HCT116 (cell line): ENCODE measurements at regions not wholly inside any gene's neighbourhood (a gene's known extent, or its start where the extent isn't known, plus 50 kb on each side); places are given as distances from the start of the nearest gene placed in this dataset.

ENCODE experiments used
- ELF1 ChIP-seq: IDR thresholded peaks from 2 replicates; pipeline ENCODE4 v1.6.1; 2012; ENCODE audit warnings: low read depth, borderline replicate concordance
- EZH2 ChIP-seq: fragments of 200-600 bp; sonication (generic); IDR thresholded peaks from 2 replicates; pipeline ENCODE4 v1.6.1; 2017; ENCODE audit warnings: antibody characterized with exemption, mixed run types
- EZH2phosphoT487 ChIP-seq: fragments of 200-600 bp; IDR thresholded peaks from 2 replicates; pipeline ENCODE4 v1.6.1; 2018; ENCODE audit warnings: antibody characterized with exemption, borderline replicate concordance
- POLR2A ChIP-seq: IDR thresholded peaks from 2 replicates; pipeline ENCODE4 v1.7.0; 2011; ENCODE audit warnings: borderline replicate concordance; ENCODE audit not compliant: insufficient read depth, insufficient read length; ENCODE audit errors: extremely low read depth
- POLR2AphosphoS5 ChIP-seq: IDR thresholded peaks from 2 replicates; pipeline ENCODE4 v1.6.1; 2011; ENCODE audit warnings: mild to moderate bottlenecking, low read depth, low read length, moderate library complexity
- RAD21 ChIP-seq: IDR thresholded peaks from 2 replicates; pipeline ENCODE4 v1.6.1; 2012; ENCODE audit warnings: low read depth, mild to moderate bottlenecking
- SP1 ChIP-seq: IDR thresholded peaks from 2 replicates; pipeline ENCODE4 v1.6.1; 2012; ENCODE audit warnings: low read depth
- YY1 ChIP-seq: IDR thresholded peaks from 2 replicates; pipeline ENCODE4 v1.6.1; 2011; ENCODE audit warnings: low read length, low read depth, moderate library complexity, mild to moderate bottlenecking; ENCODE audit not compliant: insufficient replicate concordance; ENCODE audit errors: extremely low read depth
- ZNF274 ChIP-seq: fragments of 200-500 bp; sonication (Bioruptor generic); IDR thresholded peaks from 2 replicates; pipeline ENCODE4 v1.6.1; 2014; ENCODE audit warnings: mild to moderate bottlenecking, low read depth, low read length, inconsistent platforms
- TF ChIP-seq, protein P1 (sequence below): IDR thresholded peaks from 2 replicates; pipeline ENCODE4 v1.6.1; 2012
- TF ChIP-seq, protein P2 (sequence below), 3 experiments: fragments of 200-600 bp in 1 of 3; sonication (generic) in 1 of 3; IDR thresholded peaks in 2 of 3; conservative IDR thresholded peaks in 1 of 3; 2 replicates each; pipeline ENCODE4 v1.5.1; 2012 to 2017; ENCODE audit warnings: low read depth in 2 of 3, low read length in 2 of 3, antibody characterized with exemption in 1 of 3, borderline replicate concordance in 1 of 3, control low read depth in 1 of 3, mild to moderate bottlenecking in 1 of 3, mixed read lengths in 1 of 3, mixed run types in 1 of 3, moderate library complexity in 1 of 3; ENCODE audit not compliant: insufficient read depth in 1 of 3
- TF ChIP-seq, protein P3 (sequence below): IDR thresholded peaks from 2 replicates; pipeline ENCODE4 v1.6.1; 2012; ENCODE audit warnings: low read depth

DNA sequence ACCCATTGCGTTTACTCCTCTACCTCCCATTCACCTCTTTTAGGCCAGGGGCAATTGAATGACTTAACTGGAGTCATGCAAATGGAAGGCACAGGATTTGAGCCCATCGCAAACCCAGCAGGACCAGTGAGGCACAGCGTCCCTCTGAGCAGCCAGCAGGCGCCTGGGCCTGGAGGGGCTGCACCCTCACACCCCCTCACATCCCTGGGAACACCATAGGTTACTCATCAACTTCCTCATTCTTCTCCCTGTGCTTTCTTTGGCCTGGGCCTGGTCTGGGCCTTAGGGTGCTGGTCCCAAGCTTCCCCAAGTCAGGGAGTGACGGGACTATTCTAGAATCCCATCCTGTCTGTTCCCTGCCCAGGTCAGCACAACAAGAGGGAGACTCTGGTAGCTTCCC lies 169.4 kb upstream of the EEPD1 start:
- no peak for TF ChIP-seq POLR2A
- TF ChIP-seq, protein P1, sequence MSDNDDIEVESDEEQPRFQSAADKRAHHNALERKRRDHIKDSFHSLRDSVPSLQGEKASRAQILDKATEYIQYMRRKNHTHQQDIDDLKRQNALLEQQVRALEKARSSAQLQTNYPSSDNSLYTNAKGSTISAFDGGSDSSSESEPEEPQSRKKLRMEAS = no peak
- TF ChIP-seq, protein P2, sequence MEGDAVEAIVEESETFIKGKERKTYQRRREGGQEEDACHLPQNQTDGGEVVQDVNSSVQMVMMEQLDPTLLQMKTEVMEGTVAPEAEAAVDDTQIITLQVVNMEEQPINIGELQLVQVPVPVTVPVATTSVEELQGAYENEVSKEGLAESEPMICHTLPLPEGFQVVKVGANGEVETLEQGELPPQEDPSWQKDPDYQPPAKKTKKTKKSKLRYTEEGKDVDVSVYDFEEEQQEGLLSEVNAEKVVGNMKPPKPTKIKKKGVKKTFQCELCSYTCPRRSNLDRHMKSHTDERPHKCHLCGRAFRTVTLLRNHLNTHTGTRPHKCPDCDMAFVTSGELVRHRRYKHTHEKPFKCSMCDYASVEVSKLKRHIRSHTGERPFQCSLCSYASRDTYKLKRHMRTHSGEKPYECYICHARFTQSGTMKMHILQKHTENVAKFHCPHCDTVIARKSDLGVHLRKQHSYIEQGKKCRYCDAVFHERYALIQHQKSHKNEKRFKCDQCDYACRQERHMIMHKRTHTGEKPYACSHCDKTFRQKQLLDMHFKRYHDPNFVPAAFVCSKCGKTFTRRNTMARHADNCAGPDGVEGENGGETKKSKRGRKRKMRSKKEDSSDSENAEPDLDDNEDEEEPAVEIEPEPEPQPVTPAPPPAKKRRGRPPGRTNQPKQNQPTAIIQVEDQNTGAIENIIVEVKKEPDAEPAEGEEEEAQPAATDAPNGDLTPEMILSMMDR (IDR thresholded peaks at IDR 0.05 in 2 of 3, conservative IDR thresholded peaks at IDR 0.05 in 1 of 3; ENCODE audit: borderline replicate concordance in 1 of 3, insufficient read depth in 1 of 3, low read depth in 2 of 3, low read length in 2 of 3) = no peak
- no peak for TF ChIP-seq ZNF274
- TF ChIP-seq SP1 = no peak
- no peak for TF ChIP-seq EZH2
- TF ChIP-seq YY1 = no peak
- no peak for TF ChIP-seq EZH2phosphoT487
- no peak for TF ChIP-seq ELF1
- TF ChIP-seq RAD21 = no peak
- TF ChIP-seq POLR2AphosphoS5 = no peak
- TF ChIP-seq, protein P3, sequence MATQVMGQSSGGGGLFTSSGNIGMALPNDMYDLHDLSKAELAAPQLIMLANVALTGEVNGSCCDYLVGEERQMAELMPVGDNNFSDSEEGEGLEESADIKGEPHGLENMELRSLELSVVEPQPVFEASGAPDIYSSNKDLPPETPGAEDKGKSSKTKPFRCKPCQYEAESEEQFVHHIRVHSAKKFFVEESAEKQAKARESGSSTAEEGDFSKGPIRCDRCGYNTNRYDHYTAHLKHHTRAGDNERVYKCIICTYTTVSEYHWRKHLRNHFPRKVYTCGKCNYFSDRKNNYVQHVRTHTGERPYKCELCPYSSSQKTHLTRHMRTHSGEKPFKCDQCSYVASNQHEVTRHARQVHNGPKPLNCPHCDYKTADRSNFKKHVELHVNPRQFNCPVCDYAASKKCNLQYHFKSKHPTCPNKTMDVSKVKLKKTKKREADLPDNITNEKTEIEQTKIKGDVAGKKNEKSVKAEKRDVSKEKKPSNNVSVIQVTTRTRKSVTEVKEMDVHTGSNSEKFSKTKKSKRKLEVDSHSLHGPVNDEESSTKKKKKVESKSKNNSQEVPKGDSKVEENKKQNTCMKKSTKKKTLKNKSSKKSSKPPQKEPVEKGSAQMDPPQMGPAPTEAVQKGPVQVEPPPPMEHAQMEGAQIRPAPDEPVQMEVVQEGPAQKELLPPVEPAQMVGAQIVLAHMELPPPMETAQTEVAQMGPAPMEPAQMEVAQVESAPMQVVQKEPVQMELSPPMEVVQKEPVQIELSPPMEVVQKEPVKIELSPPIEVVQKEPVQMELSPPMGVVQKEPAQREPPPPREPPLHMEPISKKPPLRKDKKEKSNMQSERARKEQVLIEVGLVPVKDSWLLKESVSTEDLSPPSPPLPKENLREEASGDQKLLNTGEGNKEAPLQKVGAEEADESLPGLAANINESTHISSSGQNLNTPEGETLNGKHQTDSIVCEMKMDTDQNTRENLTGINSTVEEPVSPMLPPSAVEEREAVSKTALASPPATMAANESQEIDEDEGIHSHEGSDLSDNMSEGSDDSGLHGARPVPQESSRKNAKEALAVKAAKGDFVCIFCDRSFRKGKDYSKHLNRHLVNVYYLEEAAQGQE = no peak
